OCI-LY7 (cell line): ENCODE measurements at regions not wholly inside any gene's neighbourhood (a gene's known extent, or its start where the extent isn't known, plus 50 kb on each side); places are given as distances from the start of the nearest gene placed in this dataset.

Source experiments
- BruUV-seq: library from RNA; stranded (reverse); fragments of 400-500 nt; replicated peaks from 2 replicates; lab custom pipeline; 2021; lab: Mats Ljungman, UMichigan
- CTCF ChIA-PET: fragments of 300-600 bp; sonication (Branson Sonifier 250); formaldehyde crosslinking; loops from one replicate; lab custom pipeline; 2022; ENCODE audit warnings: antibody characterized with exemption; ENCODE audit not compliant: unreplicated experiment; lab: Charles Lee
- POLR2A ChIA-PET: fragments of 300-600 bp; sonication (Branson Sonifier 250); formaldehyde crosslinking; loops from one replicate; lab custom pipeline; 2022; ENCODE audit warnings: antibody characterized with exemption; lab: Charles Lee
- DNase-seq: peaks from one replicate; pipeline ENCODE4 v3.0.0-alpha.2; 2015; ENCODE audit warnings: low spot score
- H2AFZ ChIP-seq: fragments of 200-600 bp; sonication (generic), shearing (Covaris generic); 2 replicates; pipeline ENCODE4 v1.6.1; 2014; ENCODE audit warnings: mild to moderate bottlenecking, antibody characterized with exemption, low read length, moderate library complexity
- H3K27ac ChIP-seq: fragments of 200-600 bp; sonication (generic); 2 replicates; pipeline ENCODE4 v1.5.1; 2014; ENCODE audit warnings: mixed run types, low read depth, mild to moderate bottlenecking, moderate library complexity, low read length, inconsistent platforms; ENCODE audit not compliant: poor library complexity, severe bottlenecking
- H3K36me3 ChIP-seq: fragments of 200-600 bp; sonication (generic); 2 replicates; pipeline ENCODE4 v1.6.1; 2014; ENCODE audit warnings: mild to moderate bottlenecking, antibody characterized with exemption, low read length, moderate library complexity, mixed read lengths; ENCODE audit not compliant: insufficient read depth
- H3K4me1 ChIP-seq: fragments of 200-600 bp; sonication (generic); 2 replicates; pipeline ENCODE4 v1.5.1; 2014; ENCODE audit warnings: mild to moderate bottlenecking, low read length; ENCODE audit not compliant: insufficient read depth, poor library complexity, severe bottlenecking
- H3K4me2 ChIP-seq: fragments of 200-600 bp; sonication (generic); 2 replicates; pipeline ENCODE4 v1.6.1; 2014; ENCODE audit warnings: mild to moderate bottlenecking, low read length
- H3K4me3 ChIP-seq: fragments of 200-600 bp; sonication (generic); 2 replicates; pipeline ENCODE4 v1.5.1; 2014; ENCODE audit warnings: mild to moderate bottlenecking, low read depth, low read length; ENCODE audit not compliant: poor library complexity, severe bottlenecking
- H3K79me2 ChIP-seq: fragments of 200-600 bp; sonication (generic); 2 replicates; pipeline ENCODE4 v1.6.1; 2016; ENCODE audit warnings: low read depth, mild to moderate bottlenecking, low read length, moderate library complexity, mixed read lengths; ENCODE audit not compliant: insufficient read depth
- H3K9me2 ChIP-seq: fragments of 200-600 bp; sonication (generic); 2 replicates; pipeline ENCODE4 v1.6.1; 2016; ENCODE audit warnings: mild to moderate bottlenecking, low read length, mixed read lengths; ENCODE audit not compliant: insufficient read depth
- H3K9me3 ChIP-seq: fragments of 200-600 bp; sonication (generic); 2 replicates; pipeline ENCODE4 v1.6.1; 2014; ENCODE audit warnings: mild to moderate bottlenecking, mixed run types, low read length, mixed read lengths
- H4K20me1 ChIP-seq: fragments of 200-600 bp; sonication (generic); 2 replicates; pipeline ENCODE4 v1.6.1; 2014; ENCODE audit warnings: mild to moderate bottlenecking, antibody characterized with exemption, low read length, moderate library complexity, mixed read lengths; ENCODE audit not compliant: insufficient read depth
- CTCF ChIP-seq: fragments of 200-600 bp; sonication (generic); conservative IDR thresholded peaks from 2 replicates; pipeline ENCODE4 v1.5.1; 2014; ENCODE audit warnings: mild to moderate bottlenecking, antibody characterized with exemption, low read length, moderate library complexity, mixed read lengths
- EZH2phosphoT487 ChIP-seq: fragments of 200-600 bp; sonication (generic); IDR thresholded peaks from 2 replicates; pipeline ENCODE4 v1.6.1; 2018; ENCODE audit warnings: low read depth, borderline replicate concordance, mild to moderate bottlenecking, mixed run types, antibody characterized with exemption, low read length, moderate library complexity, mixed read lengths
- intact Hi-C: fragments of 100-400 bp; cut with micrococcal nuclease; formaldehyde crosslinking; loops from one replicate; pipeline ENCODE4 v1.10.0; 2022; ENCODE audit not compliant: unreplicated experiment

GRCh38 chr14:94690486-94690885 lies 78.3 kb downstream of the SERPINA3 start:
- H3K36me3 ChIP-seq: no peaks in the 10 kb centered on the region

GRCh38 chr14:94689985-94690400 lies 77.8 kb downstream of the SERPINA3 start:
- Histone ChIP-seq H3K4me2 (no peak overlapping the region), H3K9me3 (no peaks in the 10 kb centered on the region), H4K20me1 (no peaks in the 10 kb centered on the region), H3K27ac (no peak overlapping the region), H3K9me2 (no peaks in the 10 kb centered on the region), H3K36me3 (no peaks in the 10 kb centered on the region), H3K4me1 (no peaks in the 10 kb centered on the region), H3K79me2 (no peaks in the 10 kb centered on the region), H3K4me3 (no peak overlapping the region), H2AFZ (no peak overlapping the region)
- DNase-seq: no peak
- TF ChIP-seq EZH2phosphoT487 (no peak), CTCF (no peak)
- intact Hi-C loops: loop anchor here (2.0 to 10.0 kb wide), 3 partner anchors 507 to 745 kb away; no protein-coding TSS in a partner anchor
- no TSS peak for BruUV-seq
- POLR2A ChIA-PET: interaction anchor here (0.7 kb wide), 1 partner anchor 16 kb away, joined by 3 read pairs; no protein-coding TSS in a partner anchor
- CTCF ChIA-PET: interaction anchor here (0.5 kb wide), 1 partner anchor 147 kb away, joined by 3 read pairs; no protein-coding TSS in a partner anchor

More at GRCh38 chr14:94690486-94690885, 78.3 kb downstream of the SERPINA3 start:
- no TSS peak for BruUV-seq
- H3K4me3 ChIP-seq: no peak overlapping the region
- H3K79me2 ChIP-seq: no peaks in the 10 kb centered on the region
- ChIA-PET CTCF (interaction anchor here (0.5 kb wide), 1 partner anchor 148 kb away, joined by 3 read pairs; no protein-coding TSS in a partner anchor), POLR2A (interaction anchor here (0.7 kb wide), 1 partner anchor 16 kb away, joined by 3 read pairs; no protein-coding TSS in a partner anchor)
- H3K4me2 ChIP-seq: no peak overlapping the region
- TF ChIP-seq CTCF (no peak), EZH2phosphoT487 (no peak)
- H4K20me1 ChIP-seq: no peaks in the 10 kb centered on the region
- H3K9me2 ChIP-seq: no peaks in the 10 kb centered on the region
- H2AFZ ChIP-seq: no peak overlapping the region
- H3K4me1 ChIP-seq: no peaks in the 10 kb centered on the region
- no peak for DNase-seq
- no peak overlapping the region for H3K27ac ChIP-seq
- no peaks in the 10 kb centered on the region for H3K9me3 ChIP-seq
- intact Hi-C loops: no loop called here

- Histone ChIP-seq H3K4me1 (no peaks in the 10 kb centered on the region), H2AFZ (no peak overlapping the region), H3K36me3 (no peaks in the 10 kb centered on the region), H3K4me2 (no peak overlapping the region), H3K9me3 (no peaks in the 10 kb centered on the region), H3K27ac (no peak overlapping the region), H4K20me1 (no peaks in the 10 kb centered on the region), H3K4me3 (no peak overlapping the region), H3K9me2 (no peaks in the 10 kb centered on the region), H3K79me2 (no peaks in the 10 kb centered on the region)
- TF ChIP-seq CTCF (peak; percentile 88), EZH2phosphoT487 (no peak)
- intact Hi-C loops: loop anchor here (2.0 to 10.0 kb wide), 3 partner anchors 507 to 745 kb away; no protein-coding TSS in a partner anchor
- POLR2A ChIA-PET: no interaction called here
- BruUV-seq: no TSS peak
- CTCF ChIA-PET: no interaction called here
- peak; percentile 33 for DNase-seq
These were observed 77.2 kb downstream of the SERPINA3 start for GRCh38 chr14:94689218-94689984.
